ENCODE measurements at regions not wholly inside any gene's neighbourhood (a gene's known extent, or its start where the extent isn't known, plus 50 kb on each side); places are given as distances from the start of the nearest gene placed in this dataset.
"Not testable (repeated sequence)": the region's sequence is repeated elsewhere in the genome, so short reads cannot be mapped to it uniquely, and the experiment has no call there.

- no peak for DNase-seq
Measured at GRCh38 chrX:143455046-143455445, 62.2 kb downstream of the SPANXN3 start.

GRCh38 chrX:143437439-143437838, 79.8 kb downstream of the SPANXN3 start:
- Mint-ChIP-seq H3K27me3 (no peaks in the 10 kb centered on the region), H3K27ac (no peak overlapping the region), H3K4me1 (no peaks in the 10 kb centered on the region), H3K36me3 (no peaks in the 10 kb centered on the region), H3K4me3 (no peak overlapping the region), H3K9me3 (peaks cover 2 to 9% of the 10 kb centered on the region in 2 donors)
- DNase-seq (no peak), ATAC-seq (replicated peaks) (peak in 1 of 2 donors; percentile 22)

More at GRCh38 chrX:143455046-143455445, 62.2 kb downstream of the SPANXN3 start:
- Mint-ChIP-seq H3K4me3 (no peak overlapping the region), H3K27ac (no peak overlapping the region), H3K36me3 (no peaks in the 10 kb centered on the region), H3K9me3 (peaks cover 4% of the 10 kb centered on the region in 2 donors), H3K4me1 (no peaks in the 10 kb centered on the region), H3K27me3 (no peaks in the 10 kb centered on the region)
- ATAC-seq (replicated peaks), result no peak

GRCh38 chrX:143435916-143436315, 81.4 kb downstream of the SPANXN3 start:
- Mint-ChIP-seq H3K4me1 (no peaks in the 10 kb centered on the region), H3K4me3 (no peak overlapping the region), H3K27ac (no peak overlapping the region), H3K36me3 (no peaks in the 10 kb centered on the region), H3K27me3 (no peaks in the 10 kb centered on the region), H3K9me3 (no peaks in the 10 kb centered on the region)
- DNase-seq (no peak), ATAC-seq (replicated peaks) (no peak)

GRCh38 chrX:143429811-143430210, 87.5 kb downstream of the SPANXN3 start:
- DNase-seq (no peak), ATAC-seq (replicated peaks) (no peak)
- no peaks in the 10 kb centered on the region for H3K4me1 Mint-ChIP-seq
- no peak overlapping the region for H3K4me3 Mint-ChIP-seq
- H3K27me3 Mint-ChIP-seq, result peaks cover 0 to 3% of the 10 kb centered on the region in 2 donors
- no peaks in the 10 kb centered on the region for H3K36me3 Mint-ChIP-seq
- no peak overlapping the region for H3K27ac Mint-ChIP-seq
- H3K9me3 Mint-ChIP-seq, result peaks cover 1 to 4% of the 10 kb centered on the region in 2 donors

- Mint-ChIP-seq H3K9me3 (peaks cover 1 to 4% of the 10 kb centered on the region in 2 donors), H3K27me3 (peaks cover 0 to 3% of the 10 kb centered on the region in 2 donors), H3K36me3 (no peaks in the 10 kb centered on the region), H3K4me3 (no peak overlapping the region), H3K4me1 (no peaks in the 10 kb centered on the region), H3K27ac (no peak overlapping the region)
- ATAC-seq (replicated peaks) (no peak), DNase-seq (no peak)
Measured at GRCh38 chrX:143429131-143429530, 88.1 kb downstream of the SPANXN3 start.

- H3K27ac Mint-ChIP-seq, result no peak overlapping the region
- H3K9me3 Mint-ChIP-seq, result no peaks in the 10 kb centered on the region
- no peaks in the 10 kb centered on the region for H3K36me3 Mint-ChIP-seq
- no peak overlapping the region for H3K4me3 Mint-ChIP-seq
- no peaks in the 10 kb centered on the region for H3K4me1 Mint-ChIP-seq
- H3K27me3 Mint-ChIP-seq, result no peaks in the 10 kb centered on the region
- DNase-seq, result no peak
- ATAC-seq (replicated peaks), result no peak
Measured at GRCh38 chrX:143401160-143401559, 116.1 kb downstream of the SPANXN3 start.

GRCh38 chrX:143378851-143379250, 138.4 kb downstream of the SPANXN3 start:
- H3K27ac Mint-ChIP-seq, result no peak overlapping the region
- no peak overlapping the region for H3K4me3 Mint-ChIP-seq
- ATAC-seq (replicated peaks) (no peak), DNase-seq (no peak)
- H3K9me3 Mint-ChIP-seq, result peaks cover 10 to 13% of the 10 kb centered on the region in 2 donors
- H3K4me1 Mint-ChIP-seq, result no peaks in the 10 kb centered on the region
- H3K36me3 Mint-ChIP-seq, result no peaks in the 10 kb centered on the region
- no peaks in the 10 kb centered on the region for H3K27me3 Mint-ChIP-seq

GRCh38 chrX:143363419-143363818, 153.9 kb downstream of the SPANXN3 start:
- no peak for ATAC-seq (replicated peaks)
- H3K27ac Mint-ChIP-seq, result no peak overlapping the region
- H3K27me3 Mint-ChIP-seq, result no peaks in the 10 kb centered on the region
- no peak for DNase-seq
- no peaks in the 10 kb centered on the region for H3K4me1 Mint-ChIP-seq
- H3K9me3 Mint-ChIP-seq, result peaks cover 6 to 7% of the 10 kb centered on the region in 2 donors
- H3K4me3 Mint-ChIP-seq, result no peak overlapping the region
- no peaks in the 10 kb centered on the region for H3K36me3 Mint-ChIP-seq

GRCh38 chrX:143340190-143340589, 177.1 kb downstream of the SPANXN3 start:
- ATAC-seq (replicated peaks) (no peak), DNase-seq (no peak)
- Mint-ChIP-seq H3K36me3 (no peaks in the 10 kb centered on the region), H3K27me3 (no peaks in the 10 kb centered on the region), H3K9me3 (peaks cover 3 to 4% of the 10 kb centered on the region in 2 donors), H3K27ac (no peak overlapping the region), H3K4me3 (no peak overlapping the region), H3K4me1 (no peaks in the 10 kb centered on the region)

GRCh38 chrX:143336261-143336660, 181.0 kb downstream of the SPANXN3 start:
- DNase-seq (no peak), ATAC-seq (replicated peaks) (no peak)
- H3K27ac Mint-ChIP-seq, result no peak overlapping the region
- no peaks in the 10 kb centered on the region for H3K4me1 Mint-ChIP-seq
- H3K36me3 Mint-ChIP-seq, result no peaks in the 10 kb centered on the region
- H3K4me3 Mint-ChIP-seq, result no peak overlapping the region
- H3K27me3 Mint-ChIP-seq, result no peaks in the 10 kb centered on the region
- H3K9me3 Mint-ChIP-seq, result peaks cover 3 to 4% of the 10 kb centered on the region in 2 donors

- DNase-seq, result no peak
- no peaks in the 10 kb centered on the region for H3K27me3 Mint-ChIP-seq
- H3K27ac Mint-ChIP-seq, result no peak overlapping the region
- no peaks in the 10 kb centered on the region for H3K4me1 Mint-ChIP-seq
- H3K4me3 Mint-ChIP-seq, result no peak overlapping the region
- no peak for ATAC-seq (replicated peaks)
- H3K9me3 Mint-ChIP-seq, result peaks cover 0 to 5% of the 10 kb centered on the region in 2 donors
- H3K36me3 Mint-ChIP-seq, result no peaks in the 10 kb centered on the region
Measured at GRCh38 chrX:143319526-143319925, 197.7 kb downstream of the SPANXN3 start.

GRCh38 chrX:143318857-143319256, 198.4 kb downstream of the SPANXN3 start:
- ATAC-seq (replicated peaks); H3K27ac Mint-ChIP-seq; H3K27me3 Mint-ChIP-seq; H3K36me3 Mint-ChIP-seq; H3K4me1 Mint-ChIP-seq; H3K9me3 Mint-ChIP-seq; H3K4me3 Mint-ChIP-seq; DNase-seq: not testable (repeated sequence)

GRCh38 chrX:143306991-143307937, 210.0 kb downstream of the SPANXN3 start:
- no peaks in the 10 kb centered on the region for H3K4me1 Mint-ChIP-seq
- H3K36me3 Mint-ChIP-seq, result no peaks in the 10 kb centered on the region
- no peaks in the 10 kb centered on the region for H3K27me3 Mint-ChIP-seq
- H3K4me3 Mint-ChIP-seq, result no peak overlapping the region
- no peak overlapping the region for H3K27ac Mint-ChIP-seq
- ATAC-seq (replicated peaks) (no peak), DNase-seq (no peak)
- peaks cover 3 to 6% of the 10 kb centered on the region in 2 donors for H3K9me3 Mint-ChIP-seq

GRCh38 chrX:143304518-143304917, 212.8 kb downstream of the SPANXN3 start:
- Mint-ChIP-seq H3K27ac (no peak overlapping the region), H3K36me3 (no peaks in the 10 kb centered on the region), H3K9me3 (peaks cover 0 to 4% of the 10 kb centered on the region in 2 donors), H3K27me3 (no peaks in the 10 kb centered on the region), H3K4me3 (no peak overlapping the region), H3K4me1 (no peaks in the 10 kb centered on the region)
- DNase-seq (no peak), ATAC-seq (replicated peaks) (no peak)

GRCh38 chrX:143304025-143304424, 213.2 kb downstream of the SPANXN3 start:
- DNase-seq, result no peak
- H3K4me1 Mint-ChIP-seq, result no peaks in the 10 kb centered on the region
- H3K36me3 Mint-ChIP-seq, result no peaks in the 10 kb centered on the region
- peaks cover 0 to 4% of the 10 kb centered on the region in 2 donors for H3K9me3 Mint-ChIP-seq
- ATAC-seq (replicated peaks), result no peak
- no peak overlapping the region for H3K4me3 Mint-ChIP-seq
- H3K27me3 Mint-ChIP-seq, result no peaks in the 10 kb centered on the region
- H3K27ac Mint-ChIP-seq, result no peak overlapping the region

All from stimulated activated naive B cell treated with anti-CD40 and anti-IgM and Interleukin-4, amounts not matched to agents 10 μg/mL and 1 μg/mL and 100 μg/mL, for 72 hours (primary cell).